A673 (cell line): ENCODE measurements at regions not wholly inside any gene's neighbourhood (a gene's known extent, or its start where the extent isn't known, plus 50 kb on each side); places are given as distances from the start of the nearest gene placed in this dataset.

Experiments used
- CTCF ChIP-seq: fragments of 300-800, 200-600 bp; sonication (generic); conservative IDR thresholded peaks from 2 replicates; pipeline ENCODE4 v1.5.1; 2017; ENCODE audit warnings: low read depth, mild to moderate bottlenecking, antibody characterized with exemption, low read length, moderate library complexity, mixed read lengths
- EZH2 ChIP-seq: fragments of 200-600 bp; sonication (generic); IDR thresholded peaks from 2 replicates; pipeline ENCODE4 v1.6.1; 2017; ENCODE audit warnings: borderline replicate concordance, low read depth, mild to moderate bottlenecking, mixed read lengths, antibody characterized with exemption, low read length; ENCODE audit not compliant: poor library complexity, severe bottlenecking

GRCh38 chr13:61777899-61778298 lies 362.2 kb upstream of the PCDH20 start:
- no peak for TF ChIP-seq EZH2
- TF ChIP-seq CTCF = no peak
